GM03348 (cell line): ENCODE measurements at regions not wholly inside any gene's neighbourhood (a gene's known extent, or its start where the extent isn't known, plus 50 kb on each side); places are given as distances from the start of the nearest gene placed in this dataset.

ENCODE experiments used
- DNase-seq: peaks from one replicate; pipeline ENCODE4 v3.0.0; 2012; ENCODE audit warnings: low spot score

DNA sequence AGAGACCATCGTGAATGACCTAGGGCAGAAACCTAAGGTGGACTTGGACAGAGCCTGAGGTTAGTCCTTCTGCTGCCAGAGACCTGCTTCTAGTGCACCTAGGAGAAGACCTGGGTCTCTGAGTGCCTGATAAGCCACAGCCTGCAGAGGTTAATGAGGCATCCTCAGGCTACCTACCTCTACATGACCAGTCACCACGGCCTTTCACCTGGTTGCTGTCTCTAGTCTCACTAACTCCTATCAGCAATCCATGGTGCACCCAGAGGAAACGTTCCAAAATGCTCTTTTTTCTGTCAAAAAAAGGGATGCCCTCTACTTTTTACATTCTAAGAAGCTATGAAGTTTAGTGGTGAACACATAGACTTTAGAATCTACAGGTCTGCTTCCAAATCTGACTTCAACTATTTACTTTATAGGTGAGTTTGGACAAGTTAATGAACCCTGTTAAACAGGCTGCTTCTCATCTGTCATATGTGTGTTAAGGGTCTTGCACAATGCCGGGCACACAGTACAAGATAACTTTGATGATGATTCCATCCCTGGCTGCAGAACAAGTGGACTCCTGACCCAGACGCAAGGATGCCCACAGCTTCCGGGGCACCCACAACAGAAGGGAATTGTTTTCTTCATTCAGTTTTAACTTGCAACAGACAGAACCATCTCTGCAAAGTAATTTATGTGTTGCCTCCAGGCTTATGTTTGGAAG is 469.9 kb upstream of the CDH5 start:
- no peak for DNase-seq

- no peak for DNase-seq
These were observed 470.6 kb upstream of the CDH5 start for GRCh38 chr16:65895906-65896305.

- no peak for DNase-seq
These were observed 471.0 kb upstream of the CDH5 start for GRCh38 chr16:65895486-65895885.

DNA sequence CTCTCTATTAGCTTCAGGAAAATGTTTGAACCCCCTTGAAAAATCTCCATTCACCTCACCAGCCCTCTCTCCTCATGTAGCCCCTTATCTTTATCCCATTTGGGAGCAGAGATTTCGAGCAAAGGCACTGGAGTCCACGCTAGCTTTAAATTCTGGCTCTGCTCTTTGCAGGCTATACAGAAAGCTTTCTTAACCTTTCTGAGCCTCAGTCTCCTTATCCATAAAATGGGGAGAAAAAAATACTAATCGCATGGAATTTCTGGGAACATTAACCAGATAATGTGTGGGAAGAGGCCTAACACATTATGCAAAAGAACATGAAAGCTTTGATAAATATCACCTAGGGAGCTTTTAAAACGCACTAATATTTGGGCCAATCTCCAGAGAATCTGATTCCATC is 476.3 kb upstream of the CDH5 start:
- DNase-seq: no peak

GRCh38 chr16:65889533-65889966 is 476.9 kb upstream of the CDH5 start:
- no peak for DNase-seq

DNA sequence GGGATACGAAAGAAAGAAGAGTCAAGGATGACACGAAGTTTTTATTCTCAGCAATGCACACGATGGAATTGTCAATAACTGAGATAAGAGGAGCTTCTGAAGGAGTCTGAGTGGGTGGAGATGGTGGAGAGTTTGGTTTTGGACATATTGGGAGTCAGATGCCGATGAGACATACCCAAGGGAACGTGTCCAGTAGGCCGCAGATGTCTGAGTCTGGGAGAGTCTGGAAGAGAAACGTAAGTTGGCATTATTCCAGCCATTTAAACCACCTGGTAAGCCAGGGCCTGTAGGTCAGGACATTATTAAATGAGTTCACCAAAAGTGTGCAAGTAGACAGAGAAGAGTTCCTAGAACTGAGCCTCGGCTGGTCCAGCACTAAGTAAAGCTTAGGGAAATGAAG is 478.3 kb upstream of the CDH5 start:
- DNase-seq: no peak

DNA sequence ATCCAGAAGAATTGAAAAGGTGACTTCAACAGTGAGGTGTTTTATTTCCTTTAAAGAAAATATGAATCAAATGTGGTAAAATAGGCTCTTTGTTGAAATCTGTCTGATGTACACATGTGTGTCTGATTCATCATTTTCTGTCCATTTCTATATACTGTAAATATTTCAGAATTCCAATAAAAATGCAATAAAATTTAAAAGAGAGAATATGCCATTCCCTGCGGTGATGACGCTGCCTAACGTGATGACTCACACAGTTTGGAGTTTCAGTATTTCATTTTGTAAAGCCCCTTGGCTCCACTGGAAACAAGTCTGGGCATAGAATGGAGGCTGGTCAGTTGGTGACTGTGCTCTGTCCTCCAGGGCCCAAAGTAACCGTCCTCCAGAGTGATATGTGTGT is 482.5 kb upstream of the CDH5 start:
- no peak for DNase-seq

GRCh38 chr16:65878347-65878746 is 488.1 kb upstream of the CDH5 start:
- DNase-seq: no peak

DNA sequence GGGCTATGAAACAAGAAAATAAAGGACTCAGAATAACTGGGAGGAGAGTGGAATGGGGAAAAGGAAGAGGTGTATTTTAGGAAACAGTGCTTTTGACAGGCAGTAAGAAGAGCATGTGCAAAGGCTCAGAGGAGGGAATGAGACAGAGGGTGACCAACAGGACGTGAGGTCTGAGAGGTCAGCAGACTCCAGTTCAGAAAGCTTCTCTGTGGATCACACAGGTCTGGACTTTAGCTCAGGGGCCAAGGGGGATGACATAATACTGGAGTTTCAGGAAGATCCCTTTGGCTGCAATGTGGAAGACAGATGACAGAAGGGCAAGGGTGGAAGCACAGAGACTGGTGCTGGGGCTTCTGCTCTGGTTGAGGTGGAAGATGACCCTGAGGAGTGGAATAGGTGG is 489.9 kb upstream of the CDH5 start:
- peak; percentile 16 for DNase-seq

- DNase-seq: peak; percentile 54
These were observed 490.5 kb upstream of the CDH5 start for GRCh38 chr16:65876056-65876408.

DNA sequence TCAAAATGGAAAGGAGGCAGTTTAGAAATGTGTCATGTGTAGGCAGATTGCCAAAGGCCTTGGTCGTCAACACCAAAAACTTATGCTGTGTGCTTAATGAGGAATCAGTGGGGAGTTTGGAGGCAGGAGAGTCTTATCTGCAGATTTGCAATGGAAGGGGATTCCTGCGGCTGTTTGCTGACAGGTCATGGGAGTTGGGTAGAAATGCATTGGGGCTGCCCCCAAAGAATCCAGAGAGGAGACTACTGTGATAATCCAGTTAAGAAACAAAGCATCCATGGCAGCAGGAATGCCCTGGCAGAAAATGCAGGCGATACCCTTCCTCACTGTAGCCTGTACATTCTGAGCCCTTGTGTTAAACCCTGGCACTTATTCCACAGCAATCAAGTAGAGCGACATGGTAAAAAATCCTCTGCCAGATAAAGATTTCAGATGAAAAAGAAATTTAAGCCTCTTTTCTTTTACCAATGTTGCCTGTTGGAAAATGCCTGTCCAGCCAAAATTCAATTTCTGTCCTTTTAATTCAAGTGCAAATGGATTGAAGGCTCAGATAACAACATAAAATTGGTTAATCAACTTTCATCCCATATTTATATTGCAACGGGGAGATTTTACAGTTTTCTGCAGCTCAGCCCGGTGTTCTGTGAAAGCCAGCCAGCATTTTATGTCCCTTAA is 491.0 kb upstream of the CDH5 start:
- DNase-seq: no peak

- DNase-seq: no peak
These were observed 497.2 kb upstream of the CDH5 start for GRCh38 chr16:65869261-65869660.

- DNase-seq: no peak
These were observed 499.1 kb upstream of the CDH5 start for GRCh38 chr16:65867276-65867960.

- DNase-seq: no peak
These were observed 503.3 kb upstream of the CDH5 start for GRCh38 chr16:65863236-65863635.

DNA sequence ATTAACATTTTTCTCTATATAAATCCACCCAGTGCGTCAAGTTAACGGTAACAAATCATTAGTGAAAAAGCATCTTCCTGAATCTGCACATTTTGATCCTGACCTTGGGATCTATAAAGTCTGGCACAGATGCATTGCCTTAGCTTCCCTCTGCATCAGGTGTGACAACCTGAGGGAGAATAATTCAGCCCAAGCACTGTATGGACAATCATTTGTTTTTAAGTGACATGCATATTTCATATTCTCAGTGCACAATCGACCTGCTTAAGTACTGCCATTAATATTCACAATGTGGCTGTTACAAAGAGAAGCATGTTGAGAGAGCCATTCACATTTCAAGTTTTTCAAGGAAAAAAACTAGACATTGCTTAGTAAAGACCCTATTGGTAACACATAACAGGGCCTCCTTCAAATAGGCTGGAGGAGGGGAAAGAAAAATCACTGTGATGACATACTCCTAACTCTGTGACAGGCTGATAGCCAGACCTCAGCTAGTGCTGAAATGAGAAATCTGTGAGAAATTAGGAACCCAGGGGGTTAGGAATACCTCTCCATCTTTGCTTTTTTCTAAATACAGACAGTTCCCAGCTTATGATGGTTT is 505.3 kb upstream of the CDH5 start:
- DNase-seq: no peak

DNA sequence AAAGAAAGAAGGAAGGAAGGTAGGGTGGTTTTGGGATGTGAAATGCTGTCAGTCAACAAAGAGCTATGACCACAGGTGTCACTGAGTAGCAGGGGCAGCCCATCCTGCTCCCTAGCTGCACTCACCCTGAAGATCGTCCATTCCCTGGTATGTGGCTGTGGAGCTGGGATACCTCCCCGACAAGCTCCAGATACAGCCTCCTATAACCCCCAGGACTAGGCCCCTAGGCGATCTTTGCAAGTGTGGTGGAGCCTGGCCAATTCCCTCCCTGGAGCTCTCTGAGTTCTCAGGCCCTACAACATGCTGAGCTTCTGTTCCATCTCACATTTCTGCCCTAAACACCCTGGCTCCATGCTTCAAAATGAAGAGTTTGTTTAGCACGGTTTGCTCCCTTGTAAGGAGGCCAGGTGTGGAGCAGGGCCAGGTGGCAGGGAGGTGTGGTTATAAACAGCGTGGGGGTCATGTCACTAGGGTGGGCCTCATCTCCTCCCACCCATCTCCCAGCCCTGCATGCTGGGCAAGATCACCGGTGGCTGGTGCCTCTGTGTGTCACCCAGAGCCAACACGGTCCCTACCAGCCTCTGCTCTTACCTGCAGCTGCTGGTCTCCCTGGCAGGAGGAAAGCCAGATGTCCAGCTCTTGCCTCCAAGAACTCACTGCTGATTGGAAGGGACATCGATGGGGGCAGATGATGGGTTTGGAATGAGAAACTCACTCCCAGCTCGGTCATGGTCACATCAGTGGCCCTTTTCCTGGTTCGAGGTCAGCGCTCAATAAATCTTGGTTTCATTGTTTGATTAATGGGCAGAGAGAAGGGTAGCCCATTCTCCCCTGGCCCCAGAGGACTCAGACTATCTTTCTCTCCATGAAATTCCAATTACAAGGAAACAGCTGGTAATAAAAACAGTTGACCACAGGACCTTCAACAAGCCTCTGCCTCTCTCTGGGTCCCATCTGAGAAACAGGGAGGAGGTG is 511.0 kb upstream of the CDH5 start:
- DNase-seq: no peak

DNA sequence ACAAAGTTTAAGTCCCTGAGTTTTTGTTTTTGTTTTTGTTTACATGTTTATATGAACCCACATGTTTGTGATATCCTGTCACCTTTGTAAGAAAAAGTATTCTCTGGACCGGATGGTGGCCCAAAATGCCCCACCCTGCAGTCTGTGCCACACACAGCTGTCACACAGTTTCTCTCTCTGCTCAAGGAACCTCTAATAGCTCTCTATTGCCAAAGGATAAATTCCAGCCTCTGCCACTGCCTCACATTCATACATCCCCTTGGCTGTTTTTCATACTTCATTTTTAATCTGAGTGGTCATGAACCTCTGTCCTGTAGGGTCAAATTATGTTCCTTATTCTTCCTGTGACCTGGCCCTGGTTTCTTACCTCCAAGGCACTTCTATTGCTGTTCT is 520.3 kb upstream of the CDH5 start:
- peak; percentile 35 for DNase-seq

DNA sequence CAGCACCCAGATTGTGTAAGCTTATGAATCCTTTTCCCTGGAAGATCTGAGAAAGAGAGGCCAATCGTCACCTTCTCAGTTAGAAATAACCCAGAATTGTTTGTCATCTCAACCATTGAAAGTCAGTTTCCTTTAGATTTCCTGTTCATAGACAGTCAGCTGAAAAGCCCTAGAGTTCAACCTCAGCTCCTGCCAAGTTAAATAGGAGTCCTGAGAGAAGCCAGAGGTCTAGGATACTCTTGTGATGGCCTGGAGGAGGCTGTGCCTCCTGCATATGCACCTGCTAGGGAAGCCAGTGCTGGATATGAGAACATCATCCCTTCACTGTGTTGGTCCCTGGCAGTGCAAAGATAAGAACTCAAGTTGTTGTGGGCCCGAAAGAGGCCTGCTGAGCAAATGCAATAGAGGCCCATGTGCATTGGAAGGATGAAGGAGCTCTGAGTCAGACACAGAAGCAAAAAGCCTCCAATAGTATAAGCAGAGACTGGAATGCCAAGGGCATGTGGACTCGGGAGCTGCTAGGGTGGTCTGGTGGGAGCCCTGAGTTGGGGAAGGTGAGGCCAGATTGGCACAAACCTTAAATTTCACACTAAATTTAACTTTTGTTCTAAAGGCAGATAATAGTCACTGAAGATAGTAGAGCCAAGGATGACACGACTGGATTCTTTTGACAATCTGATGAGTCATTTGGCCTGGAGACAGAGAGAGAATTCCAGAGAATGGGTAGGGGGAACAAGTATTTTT is 520.9 kb upstream of the CDH5 start:
- DNase-seq: peak; percentile 59

GRCh38 chr16:65843941-65844340 is 522.5 kb upstream of the CDH5 start:
- no peak for DNase-seq

DNA sequence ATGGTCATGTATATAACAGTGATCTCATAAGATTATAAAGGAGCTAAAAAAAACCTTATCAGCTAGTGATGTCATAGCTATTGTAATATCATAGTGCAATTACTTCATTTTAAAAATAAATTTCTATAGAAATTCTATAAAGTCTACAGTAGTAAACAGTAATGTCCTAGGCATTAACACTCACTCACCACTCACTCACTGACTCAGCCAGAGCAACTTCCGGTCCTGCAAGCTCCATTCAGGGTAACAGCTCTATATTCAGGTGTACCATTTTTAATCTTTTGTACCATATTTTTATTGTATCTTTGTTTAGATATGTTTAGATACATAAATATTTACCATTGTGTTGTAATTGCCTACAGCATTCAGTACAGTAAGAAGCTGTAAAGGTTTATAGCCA is 524.4 kb upstream of the CDH5 start:
- DNase-seq: no peak

- DNase-seq: no peak
These were observed 528.5 kb upstream of the CDH5 start for GRCh38 chr16:65838001-65838400.
